Stimulated activated CD4-positive, alpha-beta T cell treated with anti-CD3 and anti-CD28 coated beads, Interleukin-4, amount 100 ng/mL, for 24 hours (primary cell): ENCODE measurements at regions not wholly inside any gene's neighbourhood (a gene's known extent, or its start where the extent isn't known, plus 50 kb on each side); places are given as distances from the start of the nearest gene placed in this dataset.
"Not testable (repeated sequence)": the region's sequence is repeated elsewhere in the genome, so short reads cannot be mapped to it uniquely, and the experiment has no call there.

ENCODE experiments used
- DNase-seq: peaks from one replicate; pipeline ENCODE4 v3.0.0-alpha.2; 2020

DNA sequence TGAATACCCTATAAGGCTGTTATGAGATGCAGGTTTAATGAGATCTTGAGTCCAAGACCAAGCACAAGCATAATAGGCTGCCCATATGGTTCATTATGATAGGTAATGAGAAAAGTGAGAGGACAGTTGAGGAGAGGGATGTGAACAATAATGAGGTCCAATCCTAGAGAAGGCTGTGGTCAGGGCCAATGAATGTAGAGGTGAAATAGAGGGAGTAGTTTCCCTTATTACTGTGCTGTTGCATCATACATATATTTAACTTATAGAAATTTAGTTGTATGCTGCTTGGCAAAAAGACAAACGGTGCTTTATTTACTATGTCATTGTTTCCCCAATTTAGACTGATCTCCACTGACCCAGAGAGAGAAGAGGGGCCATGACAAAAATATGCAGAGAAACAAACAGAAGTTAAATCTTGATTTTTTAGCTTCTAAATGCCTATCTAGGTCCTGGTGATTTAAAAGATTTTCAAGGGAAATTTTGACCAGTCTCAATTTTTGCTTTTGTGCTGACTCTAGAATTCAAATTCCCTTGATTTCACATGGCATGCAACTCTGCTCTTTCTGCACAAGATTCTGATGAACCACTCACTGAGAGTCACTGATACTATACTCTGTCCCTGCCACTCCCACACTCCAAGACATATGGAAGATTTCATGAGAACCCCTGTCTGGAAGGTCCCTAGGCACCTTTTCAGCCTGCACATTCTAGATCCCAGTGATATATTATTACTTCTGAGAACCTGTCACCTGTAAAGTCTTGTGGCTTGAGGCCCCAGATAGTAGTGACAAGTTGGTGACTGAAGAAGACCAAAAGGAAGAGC is 159.7 kb downstream of the VSIG4 start:
- DNase-seq = no peak

DNA sequence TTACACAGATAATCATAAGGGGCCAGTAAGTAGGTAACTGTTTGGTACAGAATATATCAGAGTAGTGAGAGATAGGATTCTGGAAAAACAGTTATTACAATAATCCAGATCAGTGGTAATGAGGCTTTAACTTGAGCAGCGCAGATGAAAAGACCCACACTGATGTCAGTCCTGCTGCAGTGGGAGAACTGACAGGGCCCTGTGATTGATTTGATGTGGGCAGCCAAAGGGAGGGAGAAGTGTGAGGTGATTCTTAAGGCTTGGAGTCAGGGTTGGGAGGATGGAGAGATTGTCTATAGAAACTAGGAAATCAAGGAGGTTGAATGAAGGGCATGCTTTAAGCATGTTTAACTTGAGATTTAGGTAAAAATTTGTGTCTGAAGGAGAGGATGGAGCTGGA is 161.4 kb downstream of the VSIG4 start:
- DNase-seq = no peak

DNA sequence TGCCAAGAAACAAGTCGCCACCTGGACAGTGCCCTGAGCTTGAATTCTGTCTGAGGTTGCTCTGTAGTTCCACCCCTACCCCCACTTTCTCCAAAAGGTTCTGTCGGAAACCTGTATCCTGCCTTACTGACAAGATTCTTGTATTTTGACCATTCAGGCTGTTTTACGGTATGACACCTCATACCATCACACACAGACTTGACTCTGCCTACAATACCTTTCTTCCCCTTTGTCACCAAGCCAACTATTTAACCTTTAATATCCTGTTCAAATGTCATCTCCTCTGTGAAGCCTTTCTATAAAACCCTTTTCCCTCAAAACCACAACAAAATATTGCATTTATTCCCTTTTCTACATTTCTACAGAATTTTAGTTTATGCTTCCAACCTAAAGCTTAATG is 161.9 kb downstream of the VSIG4 start:
- no peak for DNase-seq

DNA sequence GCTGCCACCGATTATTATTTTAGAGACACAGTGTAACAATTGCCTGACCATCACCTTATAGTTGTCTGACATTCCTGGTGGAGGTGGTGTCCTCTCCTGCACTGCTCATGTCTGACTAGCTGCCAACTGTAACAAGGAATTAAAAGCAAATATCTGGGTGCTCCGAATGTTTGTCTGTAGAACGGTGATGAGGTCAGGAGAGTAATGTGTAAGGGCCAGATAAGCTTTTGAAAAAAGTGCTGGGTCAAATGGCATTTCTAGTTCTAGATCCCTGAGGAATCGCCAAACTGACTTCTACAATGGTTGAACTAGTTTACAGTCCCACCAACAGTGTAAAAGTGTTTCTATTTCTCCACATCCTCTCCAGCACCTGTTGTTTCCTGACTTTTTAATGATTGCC is 164.3 kb downstream of the VSIG4 start:
- not testable (repeated sequence) for DNase-seq

DNA sequence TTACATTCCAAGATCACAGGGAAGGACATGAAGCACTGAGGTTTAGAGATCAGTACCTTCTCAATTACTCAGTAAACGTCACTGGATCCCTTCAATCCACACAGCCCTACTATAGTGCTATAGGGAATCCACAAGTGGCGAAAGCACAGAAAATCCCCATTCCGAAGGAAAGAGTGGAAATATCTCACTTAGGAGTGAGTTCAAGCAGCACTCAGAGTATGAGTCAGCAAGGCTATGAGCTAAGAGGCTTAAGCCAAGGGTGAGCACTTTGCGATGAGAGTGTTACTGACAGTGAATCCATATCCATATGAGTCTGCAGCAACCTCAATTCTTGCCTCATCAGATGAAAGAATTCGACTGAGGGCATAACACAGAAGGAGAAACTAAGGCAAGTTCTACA is 165.1 kb downstream of the VSIG4 start:
- DNase-seq = no peak

DNA sequence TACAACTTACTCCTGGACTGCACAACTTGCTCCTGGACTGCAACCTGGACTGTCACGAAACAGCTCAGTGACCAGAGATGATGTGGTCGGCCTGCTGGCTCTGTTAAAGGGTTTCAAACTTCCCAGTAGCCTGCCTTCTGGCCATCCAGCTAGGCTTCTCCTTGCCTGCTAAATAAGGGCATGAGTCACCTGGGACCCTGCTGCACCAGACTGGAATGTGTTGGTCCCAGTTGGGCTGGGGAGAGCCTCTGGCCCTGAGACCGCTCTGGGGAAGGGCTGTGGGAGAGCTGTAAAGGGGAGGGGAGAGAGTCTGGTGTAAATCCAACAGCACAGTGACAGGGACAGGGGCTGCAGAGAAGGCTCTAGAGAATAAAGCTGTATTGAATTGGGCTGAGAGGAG is 165.8 kb downstream of the VSIG4 start:
- DNase-seq = no peak

DNA sequence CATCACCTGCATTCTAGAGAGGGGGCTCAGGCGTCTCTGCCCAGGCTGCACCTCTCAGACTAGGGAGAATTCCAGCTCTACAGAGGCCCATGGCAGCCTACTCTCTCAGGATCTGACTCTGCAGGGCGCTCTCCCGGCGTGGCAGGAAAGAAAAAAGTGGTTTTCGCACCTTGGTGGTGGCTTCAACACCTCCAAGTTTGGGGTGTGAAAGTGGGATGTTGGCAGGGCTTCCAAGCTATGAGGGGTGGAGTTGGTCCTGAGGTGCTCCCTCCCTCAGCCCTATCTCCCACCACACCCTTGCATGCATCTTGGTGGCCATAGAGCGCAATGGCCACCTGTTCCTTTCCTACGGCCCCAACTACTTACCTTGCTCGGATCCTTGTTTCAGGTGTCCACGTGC is 166.5 kb downstream of the VSIG4 start:
- DNase-seq = no peak

DNA sequence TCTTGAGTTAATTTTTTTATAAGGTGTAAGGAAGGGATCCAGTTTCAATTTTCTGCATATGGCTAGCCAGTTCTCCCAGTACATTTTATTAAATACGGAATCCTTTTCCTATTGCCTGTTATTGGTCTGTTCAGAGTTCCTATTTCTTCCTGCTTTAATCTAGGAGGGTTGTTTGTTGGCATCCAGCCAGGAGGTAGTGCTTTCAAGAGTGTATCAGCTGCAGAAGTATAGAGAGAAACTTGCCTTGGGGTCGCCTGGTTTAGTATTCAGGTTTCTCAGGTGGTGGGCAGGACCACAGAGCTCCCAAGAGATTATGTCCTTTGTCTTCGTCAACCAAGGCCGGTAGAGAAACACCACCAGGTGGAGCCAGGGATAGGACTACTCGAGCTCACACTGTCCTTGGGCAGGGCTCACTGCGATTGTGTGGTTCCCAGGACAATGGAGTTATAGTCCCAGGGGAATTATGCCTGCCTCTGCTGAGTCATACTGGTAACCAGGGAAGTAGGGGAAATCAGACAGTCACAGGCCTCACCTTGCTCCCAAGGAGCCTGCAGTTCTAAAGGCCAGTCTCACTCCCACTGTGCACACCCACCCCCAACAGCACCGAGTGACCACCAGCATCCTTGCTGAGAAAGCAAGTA is 168.1 kb downstream of the VSIG4 start:
- no peak for DNase-seq

DNA sequence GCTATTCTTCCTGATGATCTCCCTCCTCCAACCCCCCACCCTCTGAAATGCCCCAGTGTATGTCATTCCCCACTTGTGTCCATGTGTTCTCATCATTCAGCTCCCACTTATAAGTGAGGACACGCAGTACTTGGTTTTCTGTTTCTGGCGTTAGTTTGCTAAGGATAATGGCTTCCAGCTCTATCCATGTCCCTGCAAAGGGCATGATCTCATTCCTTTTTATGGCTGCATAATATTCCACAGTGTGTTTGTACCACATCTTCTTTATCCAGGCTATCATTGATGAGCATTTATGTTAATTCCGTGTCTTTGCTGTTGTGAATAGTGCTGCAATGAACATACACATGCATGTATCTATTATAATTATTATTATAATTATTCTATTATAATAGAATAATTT is 169.3 kb downstream of the VSIG4 start:
- not testable (repeated sequence) for DNase-seq

DNA sequence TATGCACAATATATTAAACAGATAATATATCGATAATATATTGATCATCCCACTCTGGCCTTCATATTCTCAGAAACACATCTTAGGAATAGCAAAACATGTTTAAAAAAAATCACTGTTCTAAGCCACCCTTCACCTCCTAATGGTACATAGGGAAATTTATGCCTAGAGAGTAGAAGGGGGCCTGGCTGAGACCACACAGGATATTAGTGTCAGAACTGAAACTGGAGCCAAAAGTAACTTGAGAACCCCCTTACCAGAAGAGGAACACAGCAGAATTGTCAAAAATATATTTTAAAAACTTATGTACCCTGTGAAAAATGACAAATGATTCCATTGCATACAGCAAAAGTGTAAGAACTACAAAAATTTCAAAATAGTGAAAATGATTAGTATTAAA is 173.1 kb downstream of the VSIG4 start:
- no peak for DNase-seq

DNA sequence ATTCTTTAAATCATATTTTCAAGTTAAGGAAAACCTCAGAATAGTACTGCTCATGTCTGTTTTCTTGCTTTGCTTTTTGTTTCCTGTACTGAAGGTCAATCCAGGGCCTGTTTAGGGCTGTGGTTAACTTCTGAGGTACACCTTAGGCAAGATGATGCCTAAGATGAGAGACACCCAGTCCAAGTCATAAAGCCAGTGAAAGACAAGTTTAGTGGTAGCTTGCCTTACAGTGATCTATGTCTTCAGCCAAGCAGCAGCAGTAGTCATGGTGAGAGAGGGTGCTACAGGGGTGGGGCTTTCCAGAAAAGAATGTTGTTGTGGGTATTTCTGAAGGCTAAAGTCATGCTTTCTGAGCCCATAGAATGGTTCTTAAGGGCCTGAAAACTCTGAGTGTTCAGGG is 173.7 kb downstream of the VSIG4 start:
- DNase-seq = peak; percentile 9

DNA sequence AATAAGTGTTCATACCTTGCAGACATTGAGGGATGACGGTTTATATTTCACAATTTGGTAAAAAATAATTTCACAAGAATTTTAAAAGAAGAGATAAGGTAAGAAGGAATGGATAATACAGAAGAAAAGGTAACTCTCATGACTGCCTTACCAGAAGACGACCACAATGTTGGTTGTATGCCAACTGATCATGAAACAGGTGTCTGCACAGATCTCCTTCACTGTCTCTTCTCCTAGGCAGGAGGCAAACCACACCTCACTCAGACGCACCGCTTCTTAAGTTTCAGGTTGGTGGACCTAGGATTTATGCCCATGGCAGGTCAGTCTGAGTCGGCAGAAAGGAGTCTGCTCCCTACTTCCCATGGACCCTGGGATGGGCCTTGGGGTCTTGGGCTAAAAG is 177.2 kb downstream of the VSIG4 start:
- DNase-seq = no peak

DNA sequence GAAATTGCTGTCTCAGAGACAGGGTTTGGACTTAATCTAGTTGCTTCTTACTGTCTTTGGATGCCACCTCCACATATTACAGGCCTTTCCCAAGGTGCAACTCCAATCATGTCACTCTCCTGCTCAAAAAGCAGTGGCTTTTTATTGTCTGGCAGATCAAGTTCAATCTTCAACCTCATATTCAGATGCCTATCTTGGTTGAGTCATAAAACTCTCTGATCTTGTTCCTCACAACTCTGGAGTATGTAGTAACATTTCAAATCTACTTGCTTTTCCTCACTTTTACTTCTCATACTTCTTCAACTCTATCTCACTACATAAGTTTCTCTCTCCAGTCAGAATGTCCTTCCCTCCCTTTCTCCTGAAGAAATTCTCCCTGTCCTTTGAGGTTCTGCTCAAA is 180.6 kb downstream of the VSIG4 start:
- no peak for DNase-seq

DNA sequence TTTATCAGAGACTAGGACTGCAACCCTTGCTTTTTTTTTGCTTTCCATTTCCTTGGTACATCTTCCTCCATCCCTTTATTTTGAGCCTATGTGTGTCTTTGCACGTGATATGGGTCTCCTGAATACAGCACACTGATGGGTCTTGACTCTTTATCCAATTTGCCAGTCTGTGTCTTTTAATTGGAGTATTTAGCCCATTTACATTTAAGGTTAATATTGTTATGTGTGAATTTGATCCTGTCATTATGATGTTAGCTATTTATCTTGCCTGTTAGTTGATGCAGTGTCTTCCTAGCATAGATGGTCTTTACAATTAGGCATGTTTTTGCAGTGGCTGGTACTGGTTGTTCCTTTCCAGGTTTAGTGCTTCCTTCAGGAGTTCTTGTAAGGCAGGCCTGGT is 185.4 kb downstream of the VSIG4 start:
- DNase-seq = not testable (repeated sequence)

DNA sequence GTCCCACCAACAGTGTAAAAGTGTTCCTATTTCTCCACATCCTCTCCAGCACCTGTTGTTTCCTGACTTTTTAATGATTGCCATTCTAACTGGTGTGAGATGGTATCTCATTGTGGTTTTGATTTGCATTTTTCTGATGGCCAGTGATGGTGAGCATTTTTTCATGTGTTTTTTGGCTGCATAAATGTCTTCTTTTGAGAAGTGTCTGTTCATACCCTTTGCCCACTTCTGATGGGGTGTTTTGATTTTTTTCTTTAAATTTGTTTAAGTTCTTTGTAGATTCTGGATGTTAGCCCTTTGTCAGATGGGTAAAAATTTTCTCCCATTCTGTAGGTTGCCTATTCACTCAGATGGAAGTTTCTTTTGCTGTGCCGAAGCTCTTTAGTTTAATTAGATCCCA is 183.9 kb downstream of the MSN start:
- DNase-seq = not testable (repeated sequence)

DNA sequence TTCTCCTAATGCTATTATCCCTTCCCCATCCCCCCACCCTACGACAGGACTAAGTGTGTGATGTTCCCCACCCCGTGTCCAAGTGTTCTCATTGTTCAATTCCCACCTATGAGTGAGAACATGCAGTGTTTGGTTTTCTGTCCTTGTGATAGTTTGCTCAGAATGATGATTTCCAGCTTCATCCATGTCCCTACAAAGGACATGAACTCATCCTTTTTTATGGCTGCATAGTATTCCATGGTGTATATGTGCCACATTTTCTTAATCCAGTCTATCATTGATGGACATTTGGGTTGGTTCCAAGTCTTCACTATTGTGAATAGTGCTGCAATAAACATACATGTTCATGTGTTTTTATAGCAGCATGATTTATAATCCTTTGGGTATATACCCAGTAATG is 183.4 kb downstream of the MSN start:
- DNase-seq = not testable (repeated sequence)

DNA sequence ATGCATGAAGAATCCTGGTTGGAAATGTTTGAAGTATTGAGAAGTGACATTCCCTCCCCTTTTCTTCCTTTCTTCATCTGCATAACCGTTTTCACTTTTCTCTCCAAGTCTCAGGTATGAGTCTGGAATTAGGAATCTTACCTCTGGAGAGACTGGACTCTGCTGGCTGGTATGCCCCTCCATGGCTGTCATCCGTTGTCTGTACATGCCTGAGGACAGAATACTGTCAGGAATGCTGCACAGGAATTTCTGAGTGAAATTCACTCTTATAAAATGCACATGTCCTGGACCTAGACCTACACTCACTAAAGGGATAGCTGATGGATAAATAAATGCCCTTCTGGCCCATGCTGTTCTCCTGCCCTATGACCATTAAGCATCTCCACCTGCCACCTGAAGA is 179.5 kb downstream of the MSN start:
- DNase-seq = no peak

DNA sequence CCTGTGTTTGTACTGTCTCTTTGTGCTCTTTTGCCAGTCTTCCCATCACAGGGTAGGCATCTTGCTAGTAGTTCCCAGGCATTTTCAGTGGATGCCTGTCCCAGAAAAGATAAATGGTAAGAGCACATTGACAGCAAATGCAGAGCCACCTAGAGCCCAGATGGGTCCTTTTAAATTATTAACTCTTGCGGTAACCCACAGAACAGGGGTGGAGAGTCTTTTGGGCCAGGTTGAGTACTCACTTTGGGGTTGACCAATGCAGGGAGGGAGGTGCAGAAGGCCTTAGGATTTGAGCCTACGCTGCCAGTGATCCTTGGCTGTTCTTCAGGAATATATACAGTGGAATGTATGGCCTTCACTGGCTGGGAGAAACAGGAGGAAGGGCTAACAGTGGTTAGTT is 173.8 kb downstream of the MSN start:
- no peak for DNase-seq

DNA sequence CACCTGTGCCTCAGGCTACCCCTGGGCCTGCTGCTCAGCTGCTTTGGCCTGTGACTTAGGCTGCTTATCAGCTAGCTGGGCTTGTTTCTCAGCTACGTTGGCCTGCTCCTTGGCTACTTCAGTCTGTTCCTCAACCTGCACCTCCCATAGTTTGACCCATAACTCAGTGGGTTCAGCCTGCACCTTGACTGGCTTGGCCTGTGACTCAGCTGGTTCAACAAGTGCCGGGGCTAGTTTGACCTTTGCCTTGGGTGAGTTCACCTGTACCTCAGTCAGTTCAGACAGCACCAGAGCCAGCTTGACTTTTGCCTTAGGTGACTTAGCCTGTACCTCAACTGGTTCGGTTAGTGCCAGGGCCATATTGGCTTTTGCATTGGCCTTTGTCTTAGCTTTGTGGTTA is 171.2 kb downstream of the MSN start:
- no peak for DNase-seq

DNA sequence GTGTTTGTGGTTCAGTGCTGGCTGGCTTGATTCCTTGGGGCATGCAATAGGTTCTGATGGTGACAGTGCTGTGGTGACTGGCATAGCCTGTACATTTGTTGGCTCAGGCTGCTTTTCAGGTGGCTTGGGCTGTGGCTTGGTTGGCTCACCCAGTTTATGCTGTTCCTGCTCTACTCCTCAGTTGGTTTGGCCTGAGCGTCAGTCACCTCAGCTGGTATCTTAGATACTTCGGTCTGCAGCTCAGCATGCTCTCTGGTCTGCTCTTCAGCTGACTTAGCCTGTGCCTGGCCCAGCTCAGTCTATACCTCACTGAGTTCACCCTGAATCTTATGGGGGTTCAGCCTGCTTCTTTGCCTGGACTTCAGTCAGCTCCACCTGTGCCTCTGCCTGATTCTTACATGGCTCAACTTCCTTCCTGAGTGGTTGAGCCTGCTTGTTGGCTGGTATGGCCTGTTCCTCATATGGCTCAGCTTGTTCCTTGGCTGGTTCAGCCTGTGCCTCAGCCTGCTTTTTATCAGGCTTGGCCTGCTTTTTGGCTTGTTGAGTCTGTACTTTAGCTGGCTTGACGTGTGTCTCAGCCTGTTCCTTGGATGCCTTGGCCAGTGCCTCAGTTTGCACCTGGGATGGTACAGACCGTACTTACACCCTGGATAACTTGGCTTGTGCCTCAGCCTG is 170.6 kb downstream of the MSN start:
- no peak for DNase-seq

DNA sequence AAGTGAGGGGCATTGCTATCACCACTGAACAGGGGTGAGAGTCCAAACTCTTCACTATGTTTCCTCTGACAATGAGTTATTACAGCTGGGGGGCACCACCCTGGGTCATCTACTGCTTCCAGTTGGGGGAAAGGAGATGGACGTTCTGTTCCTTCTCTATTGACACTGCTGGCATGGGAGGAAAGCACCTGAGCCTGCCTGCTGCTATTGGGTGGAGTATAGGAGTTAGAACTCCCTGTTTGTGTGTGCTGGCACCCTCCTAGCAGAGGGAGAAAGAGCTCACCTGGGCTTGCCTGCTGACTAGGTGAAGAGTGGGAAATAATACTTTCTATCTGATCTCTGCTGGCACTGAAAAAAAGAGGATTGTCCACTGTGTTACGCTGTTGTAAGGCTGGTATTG is 163.8 kb downstream of the MSN start:
- no peak for DNase-seq

DNA sequence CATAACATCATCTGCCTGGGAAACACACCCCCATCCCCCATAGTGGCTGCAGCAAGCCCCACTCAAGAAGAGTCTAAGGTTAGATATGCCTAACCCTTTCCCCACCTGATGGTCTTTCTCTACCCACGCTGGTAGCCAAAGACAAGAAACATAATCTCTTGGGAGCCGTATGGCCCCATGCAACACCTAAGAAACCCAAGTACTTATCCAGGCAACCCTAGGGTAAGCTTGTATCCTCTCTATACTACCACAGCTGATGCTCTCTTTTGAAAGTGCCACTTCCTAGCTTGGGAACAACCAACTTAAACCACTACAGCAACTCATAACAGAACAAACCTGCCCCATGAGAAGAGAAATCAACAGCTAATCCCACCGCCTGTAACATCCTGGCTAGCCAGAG is 161.1 kb downstream of the MSN start:
- DNase-seq = no peak

DNA sequence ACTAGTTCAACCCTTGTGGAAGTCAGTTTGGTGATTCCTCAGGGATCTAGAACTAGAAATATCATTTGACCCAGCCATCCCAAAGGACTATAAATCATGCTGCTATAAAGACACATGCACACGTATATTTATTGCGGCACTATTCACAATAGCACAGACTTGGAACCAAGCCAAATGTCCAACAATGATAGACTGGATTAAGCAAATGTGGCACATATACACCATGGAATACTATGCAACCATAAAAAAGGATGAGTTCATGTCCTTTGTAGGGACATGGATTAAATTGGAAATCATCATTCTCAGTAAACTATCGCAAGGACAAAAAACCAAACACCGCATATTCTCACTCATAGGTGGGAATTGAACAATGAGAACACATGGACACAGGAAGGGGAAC is 157.8 kb downstream of the MSN start:
- not testable (repeated sequence) for DNase-seq
